HEK293 (cell line): ENCODE measurements at regions not wholly inside any gene's neighbourhood (a gene's known extent, or its start where the extent isn't known, plus 50 kb on each side); places are given as distances from the start of the nearest gene placed in this dataset.

Experiments used
- CTCF ChIP-seq: fragments of 450-650 bp; formaldehyde crosslinking; IDR thresholded peaks from 2 replicates; pipeline ENCODE4 v1.5.1; 2016; ENCODE audit warnings: missing biosample characterization, missing genetic modification characterization
- ZBTB26 ChIP-seq: fragments of 450-650 bp; formaldehyde crosslinking; optimal IDR thresholded peaks from 2 replicates; pipeline ENCODE3; 2016; ENCODE audit warnings: missing biosample characterization, mild to moderate bottlenecking, missing genetic modification characterization
- ZFP3 ChIP-seq: fragments of 450-650 bp; formaldehyde crosslinking; IDR thresholded peaks from 2 replicates; pipeline ENCODE4 v1.5.1; 2016; ENCODE audit warnings: low read depth, missing biosample characterization, missing genetic modification characterization
- ZNF394 ChIP-seq: fragments of 450-650 bp; formaldehyde crosslinking; IDR thresholded peaks from 2 replicates; pipeline ENCODE4 v1.5.1; 2016; ENCODE audit warnings: missing biosample characterization, missing genetic modification characterization, mild to moderate bottlenecking, moderate library complexity, borderline replicate concordance
- ZNF549 ChIP-seq: fragments of 450-650 bp; IDR thresholded peaks from 2 replicates; pipeline ENCODE4 v1.5.1; 2018; ENCODE audit warnings: missing biosample characterization, missing genetic modification characterization, mild to moderate bottlenecking, inconsistent platforms, moderate library complexity
- ZNF843 ChIP-seq: fragments of 450-650 bp; formaldehyde crosslinking; IDR thresholded peaks from 2 replicates; pipeline ENCODE4 v1.5.1; 2016; ENCODE audit warnings: missing biosample characterization, missing genetic modification characterization
- TF ChIP-seq, protein P1 (sequence below): fragments of 450-650 bp; formaldehyde crosslinking; IDR thresholded peaks from 2 replicates; pipeline ENCODE4 v1.5.1; 2016; ENCODE audit warnings: missing biosample characterization, missing genetic modification characterization, low read depth
- TF ChIP-seq, protein P2 (sequence below): fragments of 450-650 bp; formaldehyde crosslinking; conservative IDR thresholded peaks from 2 replicates; pipeline ENCODE4 v1.5.1; 2016; ENCODE audit warnings: low read depth, missing biosample characterization, missing genetic modification characterization

- TF ChIP-seq ZNF549 (tag by site-specific recombination): no peak
- no peak for TF ChIP-seq ZBTB26 (tag by site-specific recombination)
- TF ChIP-seq ZNF394: no peak
- no peak for TF ChIP-seq ZFP3
- TF ChIP-seq, protein P1, sequence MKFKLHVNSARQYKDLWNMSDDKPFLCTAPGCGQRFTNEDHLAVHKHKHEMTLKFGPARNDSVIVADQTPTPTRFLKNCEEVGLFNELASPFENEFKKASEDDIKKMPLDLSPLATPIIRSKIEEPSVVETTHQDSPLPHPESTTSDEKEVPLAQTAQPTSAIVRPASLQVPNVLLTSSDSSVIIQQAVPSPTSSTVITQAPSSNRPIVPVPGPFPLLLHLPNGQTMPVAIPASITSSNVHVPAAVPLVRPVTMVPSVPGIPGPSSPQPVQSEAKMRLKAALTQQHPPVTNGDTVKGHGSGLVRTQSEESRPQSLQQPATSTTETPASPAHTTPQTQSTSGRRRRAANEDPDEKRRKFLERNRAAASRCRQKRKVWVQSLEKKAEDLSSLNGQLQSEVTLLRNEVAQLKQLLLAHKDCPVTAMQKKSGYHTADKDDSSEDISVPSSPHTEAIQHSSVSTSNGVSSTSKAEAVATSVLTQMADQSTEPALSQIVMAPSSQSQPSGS (tag by site-specific recombination): no peak
- TF ChIP-seq, protein P2, sequence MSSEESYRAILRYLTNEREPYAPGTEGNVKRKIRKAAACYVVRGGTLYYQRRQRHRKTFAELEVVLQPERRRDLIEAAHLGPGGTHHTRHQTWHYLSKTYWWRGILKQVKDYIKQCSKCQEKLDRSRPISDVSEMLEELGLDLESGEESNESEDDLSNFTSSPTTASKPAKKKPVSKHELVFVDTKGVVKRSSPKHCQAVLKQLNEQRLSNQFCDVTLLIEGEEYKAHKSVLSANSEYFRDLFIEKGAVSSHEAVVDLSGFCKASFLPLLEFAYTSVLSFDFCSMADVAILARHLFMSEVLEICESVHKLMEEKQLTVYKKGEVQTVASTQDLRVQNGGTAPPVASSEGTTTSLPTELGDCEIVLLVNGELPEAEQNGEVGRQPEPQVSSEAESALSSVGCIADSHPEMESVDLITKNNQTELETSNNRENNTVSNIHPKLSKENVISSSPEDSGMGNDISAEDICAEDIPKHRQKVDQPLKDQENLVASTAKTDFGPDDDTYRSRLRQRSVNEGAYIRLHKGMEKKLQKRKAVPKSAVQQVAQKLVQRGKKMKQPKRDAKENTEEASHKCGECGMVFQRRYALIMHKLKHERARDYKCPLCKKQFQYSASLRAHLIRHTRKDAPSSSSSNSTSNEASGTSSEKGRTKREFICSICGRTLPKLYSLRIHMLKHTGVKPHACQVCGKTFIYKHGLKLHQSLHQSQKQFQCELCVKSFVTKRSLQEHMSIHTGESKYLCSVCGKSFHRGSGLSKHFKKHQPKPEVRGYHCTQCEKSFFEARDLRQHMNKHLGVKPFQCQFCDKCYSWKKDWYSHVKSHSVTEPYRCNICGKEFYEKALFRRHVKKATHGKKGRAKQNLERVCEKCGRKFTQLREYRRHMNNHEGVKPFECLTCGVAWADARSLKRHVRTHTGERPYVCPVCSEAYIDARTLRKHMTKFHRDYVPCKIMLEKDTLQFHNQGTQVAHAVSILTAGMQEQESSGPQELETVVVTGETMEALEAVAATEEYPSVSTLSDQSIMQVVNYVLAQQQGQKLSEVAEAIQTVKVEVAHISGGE (tag by site-specific recombination): no peak
- TF ChIP-seq CTCF (tag by site-specific recombination): no peak
- no peak for TF ChIP-seq ZNF843 (tag by site-specific recombination)
Observed at GRCh38 chr3:101151286-101151913, 158.2 kb upstream of the ABI3BP start.
